Stimulated activated CD4-positive, alpha-beta T cell treated with anti-CD3 and anti-CD28 coated beads, Interleukin-4, amount 100 ng/mL, for 48 hours (primary cell): ENCODE measurements at regions not wholly inside any gene's neighbourhood (a gene's known extent, or its start where the extent isn't known, plus 50 kb on each side); places are given as distances from the start of the nearest gene placed in this dataset.

ENCODE experiments used
- DNase-seq, 2 donors: peaks; one replicate each; pipeline ENCODE4 v3.0.0-alpha.2; 2020; ENCODE audit warnings: low read depth in 2 of 2

DNA sequence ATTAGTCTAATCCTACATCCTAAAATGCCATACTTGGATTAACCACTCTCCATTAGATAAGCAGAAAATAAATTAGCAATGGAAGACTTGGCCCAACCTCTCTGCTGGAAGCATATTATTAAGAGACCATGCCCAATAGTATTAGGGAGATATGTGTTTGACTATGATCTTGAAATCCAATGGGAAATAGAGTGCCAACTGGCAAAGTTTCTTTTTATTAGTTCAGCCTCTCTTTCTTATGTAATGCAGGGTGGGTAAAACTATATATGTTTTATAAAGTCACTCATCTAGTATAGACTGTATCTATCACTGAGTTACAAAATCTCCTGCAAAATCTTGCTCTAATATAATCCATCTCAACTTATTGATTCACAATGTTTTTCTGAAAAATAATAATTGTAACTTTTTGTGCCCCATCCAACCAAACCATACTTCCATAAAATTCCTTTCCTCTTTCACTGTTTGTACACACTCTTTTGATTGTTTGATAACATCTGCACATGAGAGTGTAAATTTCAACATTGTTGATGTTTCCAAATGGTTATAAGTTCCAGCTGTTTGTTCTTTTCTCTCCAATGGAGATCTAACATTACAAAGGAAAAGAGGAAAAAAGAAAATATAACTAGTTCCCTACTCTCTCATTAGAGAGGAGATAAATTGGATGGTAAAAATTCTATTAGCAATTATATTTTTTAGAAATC is 408.1 kb upstream of the ADGRL2 start:
- DNase-seq = no peak

DNA sequence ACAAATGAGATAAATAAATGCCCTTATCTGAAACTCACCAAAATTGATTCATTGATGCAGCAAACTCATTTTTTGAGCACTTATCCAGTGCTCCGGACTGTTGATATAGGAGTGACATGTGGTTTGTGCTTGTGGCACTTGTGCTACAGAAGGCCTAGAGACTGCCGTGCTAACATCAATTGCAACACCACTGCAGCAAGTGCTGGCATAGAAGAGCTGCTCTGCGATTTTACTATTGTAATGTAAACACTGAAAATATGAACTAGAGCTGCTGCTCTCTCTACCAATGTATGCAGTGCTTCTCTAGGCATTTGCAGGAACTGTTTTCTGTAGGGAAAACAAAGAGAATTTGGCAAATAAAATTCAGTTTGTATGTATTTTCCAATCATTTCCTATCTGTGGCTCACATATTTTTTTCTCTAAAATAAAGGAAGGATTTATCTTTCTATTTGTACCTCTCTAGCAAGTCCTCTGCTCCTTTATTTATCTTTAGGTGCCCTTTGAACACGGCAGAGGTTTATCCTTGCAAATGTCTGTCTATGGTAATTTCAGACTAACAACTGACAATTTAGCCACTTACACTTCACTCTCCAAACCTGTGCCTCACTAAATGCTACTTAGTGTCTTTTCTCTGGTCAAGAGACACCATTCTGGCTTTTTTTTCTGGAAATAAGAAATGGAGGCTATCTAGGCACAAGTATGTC is 409.5 kb upstream of the ADGRL2 start:
- DNase-seq = no peak

DNA sequence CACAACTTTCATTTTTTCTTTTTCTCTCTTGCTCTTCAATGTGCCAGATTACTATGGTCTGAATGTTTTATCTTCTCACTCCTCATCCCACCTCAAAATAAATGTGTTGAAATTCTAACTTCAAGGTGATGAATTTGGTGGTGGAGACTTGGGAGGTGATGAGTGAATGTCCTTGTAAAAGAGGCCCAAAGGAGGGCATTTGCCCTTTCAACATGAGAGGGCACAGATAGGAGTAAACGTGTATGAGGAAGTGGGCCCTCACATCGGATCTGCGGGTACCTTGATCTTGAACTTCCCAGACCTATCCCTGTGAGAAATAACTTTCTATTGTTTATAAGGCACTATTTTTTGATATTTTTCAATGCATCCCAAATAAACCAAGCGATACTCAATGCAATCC is 412.3 kb upstream of the ADGRL2 start:
- no peak for DNase-seq

DNA sequence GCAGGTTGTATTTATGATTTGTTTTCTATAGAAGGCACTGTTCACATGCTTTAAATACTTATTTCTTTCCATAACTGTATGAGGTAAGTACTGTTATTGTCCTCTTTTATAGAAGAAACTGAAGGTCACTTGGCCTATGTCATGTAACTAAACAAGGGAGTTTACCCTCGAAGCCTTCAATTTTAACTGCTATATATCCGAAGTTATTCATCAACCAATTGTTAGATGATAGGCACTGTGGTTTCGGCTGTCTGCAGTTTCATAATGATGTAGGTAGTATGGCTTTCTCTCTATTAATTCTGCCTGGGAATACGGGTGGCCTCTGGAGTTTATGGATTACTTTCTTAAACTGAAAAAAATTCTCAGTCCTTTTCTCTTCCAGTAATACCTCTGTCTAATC is 413.3 kb upstream of the ADGRL2 start:
- DNase-seq = no peak

DNA sequence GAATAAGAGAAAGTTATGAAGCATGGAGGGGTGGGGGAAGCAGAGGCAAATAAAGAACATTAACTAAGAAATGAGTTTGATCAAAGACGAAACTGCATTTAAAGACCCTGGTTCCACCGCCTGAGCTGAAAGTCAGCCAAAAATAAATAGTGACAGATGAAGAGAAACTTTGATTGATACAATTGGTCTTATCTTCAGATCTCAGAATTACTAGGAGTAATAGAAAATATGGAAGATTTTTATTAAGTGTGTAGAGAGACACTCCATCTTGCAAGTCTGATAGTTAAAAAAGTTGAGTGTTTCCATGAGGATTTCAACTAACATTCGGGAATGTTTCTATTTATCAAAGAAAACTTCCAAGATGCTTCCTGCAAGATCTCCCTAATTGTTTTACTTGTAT is 418.2 kb upstream of the ADGRL2 start:
- no peak for DNase-seq

DNA sequence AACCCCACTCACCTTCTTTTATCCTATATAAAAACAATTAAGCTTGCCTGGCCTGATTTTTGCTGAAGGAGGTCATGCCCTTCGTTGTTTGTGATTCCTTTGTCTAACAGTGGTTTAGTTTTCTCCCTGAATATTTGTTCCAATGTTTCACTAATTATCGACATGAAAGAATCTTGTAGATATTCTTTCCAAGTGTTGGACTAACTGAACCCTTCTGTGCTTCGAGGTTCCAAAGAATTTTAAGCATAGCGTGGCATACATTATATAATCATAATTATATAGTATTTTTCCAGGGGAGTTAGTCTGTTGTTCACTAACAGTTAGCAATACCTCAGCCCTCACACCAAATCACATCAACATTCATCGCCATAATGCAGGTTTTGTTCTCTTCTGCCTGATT is 418.9 kb upstream of the ADGRL2 start:
- DNase-seq = no peak

DNA sequence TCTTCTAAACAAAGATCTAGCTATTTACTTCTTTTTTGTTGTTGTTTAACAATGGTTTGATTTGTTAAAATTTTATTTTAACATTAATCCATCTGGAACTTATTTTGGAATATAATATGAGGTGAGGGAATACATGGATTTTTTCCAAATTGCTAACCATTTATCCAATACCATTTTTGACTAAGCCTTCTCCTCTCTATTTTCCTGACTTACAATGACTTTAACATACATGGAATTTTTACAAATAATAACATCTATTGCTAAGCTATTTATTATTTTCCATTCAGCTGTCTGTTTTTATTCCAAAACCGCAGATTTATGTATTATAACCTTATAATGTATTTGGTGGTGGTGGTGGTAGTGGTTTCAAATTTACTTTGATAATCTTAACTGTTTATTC is 420.3 kb upstream of the ADGRL2 start:
- DNase-seq = no peak

DNA sequence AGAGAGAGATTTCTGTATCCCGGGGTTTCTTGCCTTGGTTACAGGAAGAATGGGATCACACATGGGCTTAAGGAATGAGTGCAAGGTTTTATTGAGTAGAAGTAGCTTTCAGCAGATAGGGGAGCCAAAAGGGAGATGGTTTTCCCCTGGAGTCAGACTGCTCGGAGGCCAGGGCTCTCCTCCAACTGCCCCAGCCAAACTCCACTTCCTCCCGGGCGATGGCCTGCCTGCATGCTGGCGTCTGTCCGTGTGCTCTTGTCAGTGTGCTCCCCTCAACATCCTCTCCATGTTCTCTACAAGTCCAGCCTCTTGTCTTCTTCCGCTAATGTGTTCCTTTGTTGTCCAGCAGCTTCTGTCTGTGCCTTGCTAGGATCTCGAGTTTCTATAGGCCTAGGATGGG is 421.3 kb upstream of the ADGRL2 start:
- no peak for DNase-seq

DNA sequence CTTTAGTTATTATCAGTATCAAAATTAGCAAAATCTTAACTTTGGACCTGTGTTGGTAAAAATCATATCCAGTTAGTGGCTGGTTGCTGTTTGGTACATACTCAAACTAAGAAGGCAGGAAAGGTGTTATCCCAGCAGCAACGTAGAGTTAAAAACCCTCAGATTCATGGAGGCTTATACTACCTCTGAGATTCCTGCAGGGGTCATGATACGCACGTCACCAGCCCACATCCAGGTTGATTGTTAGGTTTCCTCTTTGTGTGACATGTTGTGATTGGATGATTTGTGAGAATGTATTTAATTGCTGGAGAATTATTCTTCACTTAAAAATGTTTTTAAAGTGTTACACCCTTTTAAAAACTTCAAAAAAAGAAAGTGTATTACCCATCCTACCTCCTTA is 423.3 kb upstream of the ADGRL2 start:
- DNase-seq = no peak

DNA sequence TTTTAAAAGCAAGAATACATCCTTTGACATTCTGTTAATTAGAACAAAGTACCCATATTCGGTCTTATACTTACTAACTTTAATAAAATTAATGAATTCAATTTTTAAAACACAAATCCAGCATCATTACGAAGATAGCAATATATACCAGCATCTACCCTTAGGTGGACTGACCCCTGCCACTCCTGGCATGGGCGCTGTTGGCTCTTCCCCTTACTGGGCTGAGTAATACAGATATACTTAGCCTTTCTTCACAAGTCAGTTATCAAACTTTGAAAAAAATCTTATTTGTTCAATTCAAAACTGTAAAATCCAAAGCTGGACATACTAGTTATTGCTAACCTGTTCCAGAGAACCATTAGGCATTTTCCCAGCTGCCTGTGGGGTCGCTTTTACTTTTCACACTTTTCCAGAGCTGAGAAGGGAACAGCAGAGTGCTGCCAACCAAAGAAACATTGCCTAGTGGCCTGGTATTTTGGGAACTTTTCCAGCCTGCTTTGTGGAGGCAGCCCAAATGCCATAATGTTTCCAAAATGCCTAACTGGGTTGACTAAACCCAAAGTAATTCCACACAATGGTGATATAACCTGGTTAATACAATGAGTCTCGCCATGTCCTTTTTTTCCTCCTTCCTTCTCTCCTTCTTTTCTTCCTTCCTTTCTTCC is 424.7 kb upstream of the ADGRL2 start:
- DNase-seq = no peak

DNA sequence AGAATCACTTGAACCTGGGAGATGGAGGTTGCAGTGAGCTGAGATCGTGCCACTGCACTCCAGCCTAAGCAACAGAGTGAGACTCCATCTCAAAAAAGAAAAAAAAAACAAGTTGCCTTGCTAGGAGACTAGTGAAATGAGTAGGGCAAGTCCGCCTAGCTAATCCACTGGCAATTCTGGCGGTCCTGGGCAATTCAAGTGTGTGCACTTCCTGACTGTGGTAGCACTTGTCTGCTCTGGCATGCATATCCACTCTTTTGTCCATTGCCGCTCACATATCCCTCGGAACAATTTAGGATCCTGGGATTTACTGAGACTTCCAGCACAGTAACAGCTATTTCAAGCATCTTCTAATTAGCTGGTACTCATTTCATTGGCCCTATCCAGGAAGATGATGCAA is 426.3 kb upstream of the ADGRL2 start:
- DNase-seq = no peak

DNA sequence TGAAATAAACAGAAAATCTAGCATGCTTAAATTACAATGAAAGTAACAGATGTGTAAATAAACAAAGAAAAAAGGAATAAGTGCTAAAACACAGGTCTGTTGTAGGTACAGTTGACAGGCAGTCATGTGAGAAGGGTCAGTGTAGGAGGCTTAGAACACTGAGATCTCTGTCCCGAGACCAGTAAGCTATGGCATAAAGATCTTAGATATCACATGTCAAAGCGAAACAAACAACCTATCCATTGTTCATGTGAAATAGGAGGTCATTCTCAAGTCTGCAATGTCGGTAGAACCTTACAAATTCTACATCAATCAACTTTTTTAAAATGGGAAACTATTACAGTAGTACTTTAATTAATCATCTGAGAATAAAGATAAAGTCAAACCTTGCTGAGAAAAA is 428.9 kb upstream of the ADGRL2 start:
- no peak for DNase-seq

DNA sequence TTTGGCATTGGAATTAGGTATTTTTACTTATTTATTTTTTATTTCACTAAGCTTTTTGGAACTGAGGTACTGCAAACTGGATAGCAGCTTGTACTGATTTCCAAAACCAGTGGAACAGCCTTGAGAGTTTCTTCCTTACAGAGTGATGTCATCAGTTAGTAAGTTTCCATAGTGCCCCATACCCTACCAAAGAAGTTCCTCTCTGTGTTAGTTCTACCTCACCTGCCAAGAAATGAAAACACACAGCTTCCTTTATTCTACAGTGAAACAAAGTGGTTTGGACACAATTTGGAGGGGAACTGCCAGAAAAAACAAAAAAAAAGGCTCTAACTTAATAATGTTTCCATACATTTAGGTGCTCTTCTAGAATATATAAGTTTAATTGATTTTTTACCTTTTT is 430.9 kb upstream of the ADGRL2 start:
- no peak for DNase-seq

DNA sequence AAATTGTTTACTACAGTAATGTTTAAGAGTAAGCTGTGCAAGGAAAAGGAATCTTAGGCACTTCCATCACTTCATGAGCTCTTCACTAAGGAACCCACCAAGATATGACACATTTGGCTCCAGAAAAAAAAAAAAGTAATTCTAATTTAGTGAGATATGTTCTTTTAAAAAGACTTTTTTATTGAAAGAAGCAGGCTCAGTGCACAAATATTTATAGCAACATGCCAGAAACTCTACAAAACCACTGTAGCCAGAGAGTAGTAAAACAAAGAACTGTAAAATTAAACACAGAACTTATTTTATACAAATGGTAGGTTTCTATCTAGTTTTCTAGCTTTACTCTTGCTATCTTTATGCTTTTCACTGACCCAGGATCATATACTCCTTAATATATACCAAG is 434.6 kb upstream of the ADGRL2 start:
- no peak for DNase-seq

DNA sequence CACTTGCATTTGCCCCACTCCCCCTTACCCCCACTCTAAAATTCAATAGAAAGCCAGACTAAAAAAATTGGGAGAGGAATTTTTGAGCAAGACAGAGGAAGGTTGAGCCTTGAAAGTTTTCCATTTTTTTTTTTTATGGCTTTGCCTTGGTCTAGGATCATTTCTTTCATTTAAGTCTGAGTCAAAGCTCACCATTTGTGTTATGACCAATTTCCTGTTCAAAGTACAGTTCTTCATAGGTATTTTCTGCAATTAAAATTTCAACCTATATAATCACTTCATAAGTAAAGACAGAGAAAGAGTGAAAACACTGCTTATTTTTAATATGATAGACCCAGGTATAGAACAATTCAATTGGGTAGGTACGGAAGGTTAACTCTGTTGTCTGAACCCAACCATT is 436.6 kb upstream of the ADGRL2 start:
- no peak for DNase-seq

DNA sequence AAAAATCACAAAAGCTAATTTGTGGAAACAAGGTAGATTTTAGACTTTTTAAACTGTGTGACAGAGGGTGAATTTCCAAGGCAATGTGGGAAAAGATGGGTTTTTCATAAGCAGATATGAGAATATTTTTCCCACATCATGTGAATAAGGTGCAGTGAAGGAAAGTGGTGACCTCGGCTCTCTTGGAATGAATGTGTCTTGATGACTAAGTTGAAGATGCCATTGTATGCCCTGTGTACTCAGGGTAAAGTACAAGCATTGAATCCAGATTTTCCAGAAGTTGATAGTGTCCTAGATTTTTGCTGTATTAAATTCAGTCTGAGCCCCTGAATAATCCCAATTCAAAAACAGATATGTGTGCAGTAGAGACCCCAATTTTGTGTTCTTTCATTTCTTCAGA is 442.6 kb upstream of the ADGRL2 start:
- no peak for DNase-seq

DNA sequence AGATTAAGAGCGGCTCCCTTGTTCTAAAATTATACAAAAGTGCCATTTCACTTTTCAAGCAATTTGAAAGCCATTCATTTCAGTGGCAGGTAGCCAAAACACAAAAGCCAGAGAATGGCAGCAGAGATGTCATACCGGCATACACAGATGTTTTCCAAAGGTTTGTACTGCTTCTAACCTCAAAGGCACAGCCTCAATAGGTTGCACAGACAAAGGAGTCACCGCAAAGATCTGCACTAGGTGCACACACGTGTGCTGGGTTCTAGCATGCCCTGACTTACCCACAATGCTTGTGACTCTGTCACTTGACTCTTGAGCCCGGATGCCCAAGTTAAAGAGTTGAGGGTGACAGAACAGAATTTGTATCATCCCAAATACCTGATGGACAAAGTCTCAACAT is 448.9 kb upstream of the ADGRL2 start:
- no peak for DNase-seq

DNA sequence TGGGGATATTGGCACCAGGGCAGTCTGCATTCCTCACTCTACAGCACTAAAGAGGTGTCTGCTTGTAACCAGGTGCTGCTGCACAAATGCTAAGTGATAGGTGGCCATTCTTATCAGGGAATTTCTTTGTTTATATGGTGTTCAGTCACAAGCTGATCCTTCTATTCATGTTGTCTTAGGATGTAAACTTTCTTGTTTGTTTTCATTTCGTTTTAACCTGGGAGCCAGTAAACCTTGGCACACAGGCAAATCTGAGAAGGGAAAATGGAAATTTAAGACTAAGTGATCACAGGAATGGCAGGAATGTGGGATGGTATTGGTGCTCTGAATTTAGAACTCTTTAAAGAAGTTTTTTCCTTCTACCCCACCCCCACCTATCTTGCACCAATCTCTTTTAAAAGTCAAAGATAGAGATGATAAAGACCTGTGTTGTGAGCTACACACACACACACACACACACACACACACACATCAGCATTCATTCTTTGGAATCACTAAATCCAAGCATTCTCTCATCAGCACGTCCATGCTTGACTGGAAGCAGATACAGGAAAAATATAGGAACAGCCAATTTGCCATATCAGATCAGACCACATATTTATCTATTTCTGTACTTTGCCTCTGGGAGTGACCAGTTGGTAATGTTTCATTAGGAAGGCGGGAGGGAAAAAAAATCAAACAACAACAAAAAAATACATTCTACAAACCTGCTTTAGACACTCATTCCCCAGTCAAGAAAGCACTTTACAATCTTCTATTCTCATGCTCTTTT is 451.4 kb upstream of the ADGRL2 start:
- DNase-seq = no peak

DNA sequence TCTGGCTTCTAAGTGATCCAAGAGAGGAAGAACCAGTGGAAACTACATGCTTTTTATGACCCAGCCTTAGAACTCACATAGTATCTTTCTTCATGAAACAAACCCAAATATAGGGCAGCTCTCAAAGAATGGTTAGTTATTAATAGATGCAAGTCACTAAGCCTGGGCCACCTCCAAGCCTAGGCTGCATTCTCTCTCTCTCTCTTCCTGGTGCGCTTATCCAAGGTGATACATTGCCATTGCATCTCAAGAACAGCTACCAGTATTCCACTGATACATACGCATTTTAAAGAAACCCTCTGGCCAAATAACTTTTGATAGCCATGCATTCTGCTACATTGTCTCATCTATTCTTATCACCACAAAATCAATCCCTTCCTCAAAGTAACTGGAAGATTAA is 455.6 kb upstream of the ADGRL2 start:
- DNase-seq = no peak

DNA sequence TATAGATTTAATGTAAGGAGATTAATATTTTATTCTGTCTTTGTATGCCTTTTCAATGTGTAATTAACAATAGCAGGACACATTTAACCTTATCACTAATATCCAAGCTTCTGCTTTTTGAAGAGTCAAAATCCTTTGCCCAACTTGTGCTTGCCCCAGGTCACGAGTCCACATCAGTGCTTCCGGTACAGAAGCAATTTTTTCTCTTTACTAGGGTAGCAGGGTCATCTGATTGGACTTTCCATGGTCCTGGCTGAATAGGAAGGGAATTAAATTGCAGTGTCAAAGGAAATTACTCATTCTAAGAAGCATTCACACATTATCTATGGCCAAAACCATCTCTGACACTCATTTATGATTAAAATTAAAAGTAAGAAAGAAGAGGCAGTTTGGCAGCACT is 460.5 kb upstream of the ADGRL2 start:
- DNase-seq = no peak

DNA sequence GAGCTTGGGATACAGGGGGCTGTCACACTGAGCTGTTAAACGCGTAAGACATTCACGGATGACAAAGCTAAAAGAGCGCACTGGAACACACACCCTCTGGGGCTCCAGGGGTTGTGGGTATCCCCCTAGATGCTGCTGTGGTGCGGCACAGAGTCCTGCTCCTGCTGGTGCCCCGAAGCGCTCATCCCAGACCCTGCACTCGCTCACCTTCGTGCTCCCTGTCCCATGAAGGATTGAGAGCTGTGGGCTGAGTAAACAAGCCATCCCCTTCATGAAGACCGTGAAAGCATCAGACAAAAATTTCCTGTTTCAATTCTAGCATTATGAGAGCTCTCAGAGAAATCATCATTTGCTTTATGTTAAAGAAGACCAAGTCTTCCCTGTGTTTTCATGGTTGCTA is 463.5 kb upstream of the ADGRL2 start:
- no peak for DNase-seq

DNA sequence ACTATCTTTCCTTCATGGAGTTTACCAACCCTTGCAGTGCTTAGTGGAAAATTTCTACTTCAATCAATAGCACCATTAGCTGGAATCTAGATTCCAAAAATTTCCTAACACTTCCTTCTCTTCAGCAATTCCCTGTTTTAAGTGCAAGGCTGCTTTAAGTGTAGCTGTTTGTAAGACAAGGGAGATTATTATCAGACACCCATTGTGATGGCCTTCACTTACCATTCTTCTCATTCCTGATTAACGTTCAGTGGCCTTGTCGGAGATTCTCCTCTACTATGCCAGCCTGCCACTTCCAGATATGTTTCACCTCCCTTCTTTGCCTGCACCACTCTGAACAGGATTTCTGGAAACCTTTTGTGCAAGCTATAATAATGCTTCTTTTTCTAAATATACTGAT is 464.9 kb upstream of the ADGRL2 start:
- no peak for DNase-seq

DNA sequence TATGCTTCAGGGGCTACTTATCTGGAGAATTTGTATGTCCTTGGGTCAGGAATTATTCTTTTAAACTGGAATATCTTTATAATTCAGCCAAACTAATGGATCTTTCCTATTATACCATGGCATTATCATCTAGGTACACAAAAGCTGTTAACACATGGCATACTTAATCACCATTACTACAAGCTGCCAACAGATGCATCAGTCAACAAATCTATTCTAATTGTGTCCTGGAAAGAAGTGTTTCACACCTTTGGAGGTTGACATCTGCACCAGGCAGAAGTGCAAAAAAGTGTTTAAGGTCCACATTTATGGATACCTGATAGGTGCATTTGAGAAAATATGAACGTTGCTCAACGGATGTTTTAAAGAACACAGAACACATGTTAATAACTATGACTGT is 470.2 kb upstream of the ADGRL2 start:
- DNase-seq = no peak
